ENCODE measurements at regions not wholly inside any gene's neighbourhood (a gene's known extent, or its start where the extent isn't known, plus 50 kb on each side); places are given as distances from the start of the nearest gene placed in this dataset.

DNA sequence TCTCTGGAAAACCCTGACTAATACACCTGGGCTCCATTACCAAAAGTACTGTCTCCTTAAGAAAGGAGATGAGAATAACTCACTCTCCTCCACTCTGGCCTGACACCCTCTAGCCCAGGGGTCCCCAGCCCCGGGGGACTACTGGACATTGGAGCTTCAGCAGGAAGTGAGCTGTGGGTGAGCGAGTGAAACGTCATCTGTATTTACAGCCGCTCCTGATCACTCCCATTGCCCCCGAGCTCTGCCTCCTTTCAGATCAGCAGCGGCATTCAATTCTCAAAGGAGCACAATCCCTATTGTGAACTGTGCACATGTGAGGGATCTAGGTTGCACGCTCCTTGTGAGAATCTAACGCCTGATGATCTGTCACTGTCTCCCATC, 126.3 kb upstream of the TNRC6C start:
- TF ChIP-seq EGR1 (IDR thresholded peaks at IDR 0.05), result no peak
- no peak for TF ChIP-seq CREB1 (IDR thresholded peaks at IDR 0.05; ENCODE audit: low read depth)
- TF ChIP-seq TEAD4 (IDR thresholded peaks at IDR 0.05), result no peak
- TF ChIP-seq, protein P1, sequence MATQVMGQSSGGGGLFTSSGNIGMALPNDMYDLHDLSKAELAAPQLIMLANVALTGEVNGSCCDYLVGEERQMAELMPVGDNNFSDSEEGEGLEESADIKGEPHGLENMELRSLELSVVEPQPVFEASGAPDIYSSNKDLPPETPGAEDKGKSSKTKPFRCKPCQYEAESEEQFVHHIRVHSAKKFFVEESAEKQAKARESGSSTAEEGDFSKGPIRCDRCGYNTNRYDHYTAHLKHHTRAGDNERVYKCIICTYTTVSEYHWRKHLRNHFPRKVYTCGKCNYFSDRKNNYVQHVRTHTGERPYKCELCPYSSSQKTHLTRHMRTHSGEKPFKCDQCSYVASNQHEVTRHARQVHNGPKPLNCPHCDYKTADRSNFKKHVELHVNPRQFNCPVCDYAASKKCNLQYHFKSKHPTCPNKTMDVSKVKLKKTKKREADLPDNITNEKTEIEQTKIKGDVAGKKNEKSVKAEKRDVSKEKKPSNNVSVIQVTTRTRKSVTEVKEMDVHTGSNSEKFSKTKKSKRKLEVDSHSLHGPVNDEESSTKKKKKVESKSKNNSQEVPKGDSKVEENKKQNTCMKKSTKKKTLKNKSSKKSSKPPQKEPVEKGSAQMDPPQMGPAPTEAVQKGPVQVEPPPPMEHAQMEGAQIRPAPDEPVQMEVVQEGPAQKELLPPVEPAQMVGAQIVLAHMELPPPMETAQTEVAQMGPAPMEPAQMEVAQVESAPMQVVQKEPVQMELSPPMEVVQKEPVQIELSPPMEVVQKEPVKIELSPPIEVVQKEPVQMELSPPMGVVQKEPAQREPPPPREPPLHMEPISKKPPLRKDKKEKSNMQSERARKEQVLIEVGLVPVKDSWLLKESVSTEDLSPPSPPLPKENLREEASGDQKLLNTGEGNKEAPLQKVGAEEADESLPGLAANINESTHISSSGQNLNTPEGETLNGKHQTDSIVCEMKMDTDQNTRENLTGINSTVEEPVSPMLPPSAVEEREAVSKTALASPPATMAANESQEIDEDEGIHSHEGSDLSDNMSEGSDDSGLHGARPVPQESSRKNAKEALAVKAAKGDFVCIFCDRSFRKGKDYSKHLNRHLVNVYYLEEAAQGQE (IDR thresholded peaks at IDR 0.05; ENCODE audit: low read depth), result no peak

GRCh38 chr17:77833769-77834168, 124.7 kb upstream of the TNRC6C start:
- TF ChIP-seq CEBPB (IDR thresholded peaks at IDR 0.05) (no peak), CREB1 (IDR thresholded peaks at IDR 0.05; ENCODE audit: low read depth) (no peak), NFIC (IDR thresholded peaks at IDR 0.05) (no peak), RAD21 (IDR thresholded peaks at IDR 0.05; ENCODE audit: low read depth) (no peak), ZBTB7A (IDR thresholded peaks at IDR 0.05; ENCODE audit: low read depth) (no peak), EGR1 (IDR thresholded peaks at IDR 0.05) (no peak), FOXM1 (IDR thresholded peaks at IDR 0.05; ENCODE audit: borderline replicate concordance, low read depth) (no peak), TCF12 (IDR thresholded peaks at IDR 0.05; ENCODE audit: low read depth) (no peak), YY1 (IDR thresholded peaks at IDR 0.05; ENCODE audit: low read depth) (no peak), TEAD4 (IDR thresholded peaks at IDR 0.05) (no peak), TAF1 (IDR thresholded peaks at IDR 0.05; ENCODE audit: low read depth) (no peak), EP300 (IDR thresholded peaks at IDR 0.05; ENCODE audit: borderline replicate concordance) (no peak)
- TF ChIP-seq, protein P2, sequence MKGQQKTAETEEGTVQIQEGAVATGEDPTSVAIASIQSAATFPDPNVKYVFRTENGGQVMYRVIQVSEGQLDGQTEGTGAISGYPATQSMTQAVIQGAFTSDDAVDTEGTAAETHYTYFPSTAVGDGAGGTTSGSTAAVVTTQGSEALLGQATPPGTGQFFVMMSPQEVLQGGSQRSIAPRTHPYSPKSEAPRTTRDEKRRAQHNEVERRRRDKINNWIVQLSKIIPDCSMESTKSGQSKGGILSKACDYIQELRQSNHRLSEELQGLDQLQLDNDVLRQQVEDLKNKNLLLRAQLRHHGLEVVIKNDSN (IDR thresholded peaks at IDR 0.05), result no peak
- TF ChIP-seq, protein P1 (IDR thresholded peaks at IDR 0.05; ENCODE audit: low read depth), result no peak
- TF ChIP-seq, protein P3, sequence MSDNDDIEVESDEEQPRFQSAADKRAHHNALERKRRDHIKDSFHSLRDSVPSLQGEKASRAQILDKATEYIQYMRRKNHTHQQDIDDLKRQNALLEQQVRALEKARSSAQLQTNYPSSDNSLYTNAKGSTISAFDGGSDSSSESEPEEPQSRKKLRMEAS (IDR thresholded peaks at IDR 0.05), result no peak

DNA sequence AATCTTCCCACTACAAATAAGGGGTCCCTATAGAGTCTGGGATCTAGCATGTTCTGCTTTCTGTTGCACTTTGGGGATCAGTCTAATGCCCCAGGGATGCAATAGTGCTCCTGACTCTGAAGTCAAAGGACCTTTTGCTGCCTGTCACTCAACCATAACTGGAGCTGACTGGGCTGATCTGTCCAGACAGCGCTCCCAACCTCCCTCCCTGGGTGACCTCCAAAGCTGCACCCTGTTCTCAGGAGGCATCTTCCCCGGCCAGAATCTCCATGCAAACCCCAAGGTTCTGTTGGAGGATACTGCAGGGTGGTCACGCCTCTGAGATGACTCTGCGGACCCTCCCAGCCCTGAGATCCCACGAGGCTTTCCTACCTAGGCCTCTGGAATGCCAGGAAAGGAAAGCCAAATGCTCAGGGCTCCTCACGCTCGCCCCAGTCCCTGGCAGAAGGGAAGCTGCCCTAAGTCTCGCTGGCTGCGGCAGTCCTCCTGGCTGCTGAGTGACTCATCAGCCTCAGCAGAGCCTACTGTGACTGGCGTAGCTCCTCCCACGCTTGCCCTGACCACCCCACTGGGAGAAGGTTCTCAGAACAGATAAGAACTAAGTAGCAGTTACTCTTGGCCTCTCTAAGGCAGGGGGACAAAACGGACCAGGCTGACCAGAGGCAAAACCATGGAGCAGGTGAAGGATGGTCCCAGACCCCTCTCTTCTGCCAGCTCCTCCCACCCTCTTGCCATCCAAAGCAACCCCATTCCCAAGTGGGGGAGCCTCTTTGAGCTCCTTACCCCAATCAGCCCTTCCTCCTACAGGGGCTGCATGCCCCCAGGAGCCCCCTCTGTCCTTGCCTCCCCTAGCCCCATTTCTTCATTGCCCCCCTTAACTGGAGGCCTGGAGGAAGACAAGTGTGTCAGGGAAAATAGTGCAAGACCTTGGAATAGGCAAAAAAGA, 124.1 kb upstream of the TNRC6C start:
- TF ChIP-seq RAD21 (IDR thresholded peaks at IDR 0.05; ENCODE audit: low read depth) (no peak), EGR1 (IDR thresholded peaks at IDR 0.05) (no peak), ZBTB7A (IDR thresholded peaks at IDR 0.05; ENCODE audit: low read depth) (no peak)
- TF ChIP-seq, protein P1 (IDR thresholded peaks at IDR 0.05; ENCODE audit: low read depth), result no peak

DNA sequence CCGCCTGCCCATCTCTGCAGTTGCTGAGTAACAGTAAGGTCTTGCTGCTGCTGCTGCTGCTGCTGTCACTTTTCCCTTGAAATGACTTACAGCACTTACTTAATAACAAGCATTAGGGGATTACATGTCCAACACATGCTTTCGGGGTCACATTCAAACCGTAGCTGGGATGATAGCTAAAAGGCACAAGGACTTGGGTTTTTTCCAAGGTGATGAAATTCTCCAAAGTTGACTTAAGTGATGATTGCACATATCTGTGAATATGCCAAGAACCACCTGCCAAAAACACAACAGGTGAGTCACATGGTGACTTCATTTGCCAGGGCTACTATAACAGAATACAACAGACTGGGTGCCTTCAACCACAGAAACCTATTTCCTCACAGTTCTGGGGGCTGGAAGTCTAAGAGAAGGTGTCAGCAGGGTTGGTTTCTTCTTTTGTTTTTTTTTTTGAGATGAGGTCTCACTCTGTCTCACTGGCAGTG, 121.9 kb upstream of the TNRC6C start:
- no peak for TF ChIP-seq NFIC (IDR thresholded peaks at IDR 0.05)
- TF ChIP-seq EGR1 (IDR thresholded peaks at IDR 0.05), result no peak
- TF ChIP-seq EP300 (IDR thresholded peaks at IDR 0.05; ENCODE audit: borderline replicate concordance), result no peak
- no peak for TF ChIP-seq TAF1 (IDR thresholded peaks at IDR 0.05; ENCODE audit: low read depth)
- TF ChIP-seq CREB1 (IDR thresholded peaks at IDR 0.05; ENCODE audit: low read depth), result no peak
- no peak for TF ChIP-seq ZBTB7A (IDR thresholded peaks at IDR 0.05; ENCODE audit: low read depth)
- TF ChIP-seq, protein P3 (IDR thresholded peaks at IDR 0.05), result no peak

DNA sequence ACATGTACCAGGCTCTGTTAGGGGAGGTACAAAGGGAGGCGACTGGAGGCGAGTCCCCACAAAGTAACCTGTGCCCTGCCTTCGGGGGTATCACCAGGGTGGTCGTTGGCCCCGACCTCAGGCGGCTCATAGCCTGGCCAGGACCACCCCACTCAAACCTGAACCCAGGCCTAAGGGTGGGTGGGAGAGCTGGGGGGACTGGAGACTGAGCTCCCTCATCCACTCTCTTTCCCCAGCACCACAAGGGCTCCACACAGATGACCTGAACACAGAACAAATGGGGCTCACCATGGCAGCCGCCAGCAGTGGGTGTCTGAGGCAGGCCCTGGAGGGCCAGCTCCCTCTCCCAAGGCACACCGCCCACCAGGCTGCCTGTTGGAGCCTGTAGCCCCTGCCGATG, 120.6 kb upstream of the TNRC6C start:
- TF ChIP-seq RAD21 (IDR thresholded peaks at IDR 0.05; ENCODE audit: low read depth) (no peak), EGR1 (IDR thresholded peaks at IDR 0.05) (no peak), CREB1 (IDR thresholded peaks at IDR 0.05; ENCODE audit: low read depth) (no peak), EP300 (IDR thresholded peaks at IDR 0.05; ENCODE audit: borderline replicate concordance) (no peak), TAF1 (IDR thresholded peaks at IDR 0.05; ENCODE audit: low read depth) (no peak), YY1 (IDR thresholded peaks at IDR 0.05; ENCODE audit: low read depth) (no peak), CEBPB (IDR thresholded peaks at IDR 0.05) (no peak), TEAD4 (IDR thresholded peaks at IDR 0.05) (no peak), ZBTB7A (IDR thresholded peaks at IDR 0.05; ENCODE audit: low read depth) (no peak), FOXM1 (IDR thresholded peaks at IDR 0.05; ENCODE audit: borderline replicate concordance, low read depth) (no peak), TCF12 (IDR thresholded peaks at IDR 0.05; ENCODE audit: low read depth) (no peak), NFIC (IDR thresholded peaks at IDR 0.05) (no peak)
- TF ChIP-seq, protein P3 (IDR thresholded peaks at IDR 0.05), result no peak
- TF ChIP-seq, protein P1 (IDR thresholded peaks at IDR 0.05; ENCODE audit: low read depth), result no peak
- TF ChIP-seq, protein P2 (IDR thresholded peaks at IDR 0.05), result no peak

All from Ishikawa (cell line).